Fibroblast of lung (primary cell): ENCODE measurements at regions not wholly inside any gene's neighbourhood (a gene's known extent, or its start where the extent isn't known, plus 50 kb on each side); places are given as distances from the start of the nearest gene placed in this dataset.

Source experiments
- DNase-seq, 2 donors: peaks; one replicate each; pipeline versions ENCODE4 v3.0.0 to v3.0.0-alpha.2; 2010; ENCODE audit warnings: low read depth in 2 of 2
- H2AFZ ChIP-seq: 2 replicates; pipeline ENCODE4 v1.5.1; 2012; ENCODE audit warnings: low read length, control low read depth, inconsistent platforms
- H3K27ac ChIP-seq: 2 replicates; pipeline ENCODE4 v1.5.1; 2011; ENCODE audit warnings: low read length, control low read depth; ENCODE audit not compliant: insufficient read depth
- H3K27me3 ChIP-seq: 2 replicates; pipeline ENCODE4 v1.5.1; 2011; ENCODE audit warnings: mild to moderate bottlenecking, low read length; ENCODE audit not compliant: control insufficient read depth, insufficient read depth
- H3K36me3 ChIP-seq: 2 replicates; pipeline ENCODE4 v1.5.1; 2011; ENCODE audit warnings: low read length; ENCODE audit not compliant: control insufficient read depth, insufficient read depth
- H3K4me1 ChIP-seq: 2 replicates; pipeline ENCODE4 v1.5.1; 2011; ENCODE audit warnings: low read length; ENCODE audit not compliant: control insufficient read depth, insufficient read depth; ENCODE audit errors: extremely low read depth
- H3K4me2 ChIP-seq: 2 replicates; pipeline ENCODE4 v1.5.1; 2011; ENCODE audit warnings: low read length, control low read depth; ENCODE audit not compliant: insufficient read depth; ENCODE audit errors: extremely low read depth
- H3K4me3 ChIP-seq, 4 experiments: fragments of 200-600 bp in 1 of 4; sonication (generic) in 1 of 4; replicated peaks in 1 of 4; 2 replicates each; pipeline ENCODE4 v1.5.1; 2011 to 2016; ENCODE audit warnings: low read length in 4 of 4, low read depth in 3 of 4, mild to moderate bottlenecking in 3 of 4, control low read depth in 2 of 4, inconsistent platforms in 1 of 4, mixed read lengths in 1 of 4; ENCODE audit not compliant: insufficient read depth in 1 of 4; ENCODE audit errors: control extremely low read depth in 1 of 4
- H3K79me2 ChIP-seq: 2 replicates; pipeline ENCODE4 v1.5.1; 2012; ENCODE audit warnings: mild to moderate bottlenecking, low read length, inconsistent platforms; ENCODE audit not compliant: control insufficient read depth, insufficient read depth
- H3K9ac ChIP-seq: 2 replicates; pipeline ENCODE4 v1.5.1; 2011; ENCODE audit warnings: mild to moderate bottlenecking, low read length, control low read depth; ENCODE audit not compliant: insufficient read depth
- H3K9me3 ChIP-seq: 2 replicates; pipeline ENCODE4 v1.5.1; 2012; ENCODE audit warnings: low read depth, low read length; ENCODE audit not compliant: control insufficient read depth, insufficient read depth
- H4K20me1 ChIP-seq: 2 replicates; pipeline ENCODE4 v1.5.1; 2011; ENCODE audit warnings: low read length; ENCODE audit not compliant: control insufficient read depth, insufficient read depth; ENCODE audit errors: extremely low read depth
- EZH2 ChIP-seq: IDR thresholded peaks from 2 replicates; pipeline ENCODE4 v1.5.1; 2012; ENCODE audit warnings: low read length, control low read depth, mild to moderate bottlenecking; ENCODE audit errors: missing control alignments
- TF ChIP-seq, protein P1 (sequence below), 2 donors: IDR thresholded peaks in 1 of 2; conservative IDR thresholded peaks in 1 of 2; 1 replicate in 1 of 2; 2 replicates in 1 of 2; pipeline ENCODE4 v1.5.1; 2011 to 2012; ENCODE audit warnings: low read length in 2 of 2, control low read depth in 1 of 2, inconsistent platforms in 1 of 2, low read depth in 1 of 2, mild to moderate bottlenecking in 1 of 2

DNA sequence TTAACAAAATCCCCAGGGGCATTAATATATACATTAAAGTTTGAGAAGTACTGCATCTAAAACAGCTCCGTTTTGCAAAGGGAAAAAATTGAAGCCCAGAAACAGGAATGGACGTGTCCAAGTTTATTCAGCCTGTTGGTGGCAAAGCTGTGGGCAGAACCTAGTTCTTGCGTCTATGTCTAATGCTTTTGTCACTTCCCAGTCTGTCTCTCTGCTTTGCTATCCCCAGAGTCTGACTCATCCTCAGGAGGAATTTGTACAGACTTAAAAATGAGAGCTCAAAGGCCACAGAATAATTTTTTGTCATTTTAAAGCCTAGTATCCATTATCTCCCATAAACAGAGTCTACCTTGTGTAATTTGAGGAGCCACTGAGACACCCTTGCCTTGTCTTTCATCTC, 330.9 kb upstream of the GRIA1 start:
- H3K27ac ChIP-seq, result no peak overlapping the region
- TF ChIP-seq, protein P1, sequence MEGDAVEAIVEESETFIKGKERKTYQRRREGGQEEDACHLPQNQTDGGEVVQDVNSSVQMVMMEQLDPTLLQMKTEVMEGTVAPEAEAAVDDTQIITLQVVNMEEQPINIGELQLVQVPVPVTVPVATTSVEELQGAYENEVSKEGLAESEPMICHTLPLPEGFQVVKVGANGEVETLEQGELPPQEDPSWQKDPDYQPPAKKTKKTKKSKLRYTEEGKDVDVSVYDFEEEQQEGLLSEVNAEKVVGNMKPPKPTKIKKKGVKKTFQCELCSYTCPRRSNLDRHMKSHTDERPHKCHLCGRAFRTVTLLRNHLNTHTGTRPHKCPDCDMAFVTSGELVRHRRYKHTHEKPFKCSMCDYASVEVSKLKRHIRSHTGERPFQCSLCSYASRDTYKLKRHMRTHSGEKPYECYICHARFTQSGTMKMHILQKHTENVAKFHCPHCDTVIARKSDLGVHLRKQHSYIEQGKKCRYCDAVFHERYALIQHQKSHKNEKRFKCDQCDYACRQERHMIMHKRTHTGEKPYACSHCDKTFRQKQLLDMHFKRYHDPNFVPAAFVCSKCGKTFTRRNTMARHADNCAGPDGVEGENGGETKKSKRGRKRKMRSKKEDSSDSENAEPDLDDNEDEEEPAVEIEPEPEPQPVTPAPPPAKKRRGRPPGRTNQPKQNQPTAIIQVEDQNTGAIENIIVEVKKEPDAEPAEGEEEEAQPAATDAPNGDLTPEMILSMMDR (conservative IDR thresholded peaks at IDR 0.05 in 1 of 2, IDR thresholded peaks at IDR 0.05 in 1 of 2; ENCODE audit: low read depth in 1 of 2, low read length in 2 of 2), result no peak
- TF ChIP-seq EZH2, result no peak
- DNase-seq, result peak; percentile 10 to 81

GRCh38 chr5:153168241-153168640, 322.2 kb upstream of the GRIA1 start:
- H2AFZ ChIP-seq, result no peak overlapping the region
- TF ChIP-seq, protein P1 (conservative IDR thresholded peaks at IDR 0.05 in 1 of 2, IDR thresholded peaks at IDR 0.05 in 1 of 2; ENCODE audit: low read depth in 1 of 2, low read length in 2 of 2), result no peak
- no peak for TF ChIP-seq EZH2
- H4K20me1 ChIP-seq, result no peaks in the 10 kb centered on the region
- no peaks in the 10 kb centered on the region for H3K36me3 ChIP-seq
- no peak overlapping the region for H3K4me3 ChIP-seq
- no peak overlapping the region for H3K27ac ChIP-seq
- H3K4me1 ChIP-seq, result no peaks in the 10 kb centered on the region
- H3K27me3 ChIP-seq, result no peaks in the 10 kb centered on the region
- no peak overlapping the region for H3K9ac ChIP-seq
- H3K9me3 ChIP-seq, result no peaks in the 10 kb centered on the region
- peak in 1 of 2 donors; percentile 54 for DNase-seq
- H3K4me2 ChIP-seq, result no peak overlapping the region
- H3K79me2 ChIP-seq, result no peaks in the 10 kb centered on the region

More for the DNA sequence above, 330.9 kb upstream of the GRIA1 start:
- Histone ChIP-seq H3K4me2 (no peak overlapping the region), H3K9me3 (no peaks in the 10 kb centered on the region), H3K27me3 (no peaks in the 10 kb centered on the region), H3K4me1 (peaks cover 4% of the 10 kb centered on the region), H3K9ac (no peak overlapping the region), H3K79me2 (no peaks in the 10 kb centered on the region), H4K20me1 (no peaks in the 10 kb centered on the region), H3K36me3 (no peaks in the 10 kb centered on the region), H2AFZ (no peak overlapping the region), H3K4me3 (no peak overlapping the region)

GRCh38 chr5:153187503-153187902, 303.0 kb upstream of the GRIA1 start:
- H2AFZ ChIP-seq, result no peak overlapping the region
- H3K79me2 ChIP-seq, result no peaks in the 10 kb centered on the region
- H3K9ac ChIP-seq, result no peak overlapping the region
- H3K4me3 ChIP-seq, result no peak overlapping the region
- H3K27me3 ChIP-seq, result no peaks in the 10 kb centered on the region
- DNase-seq, result no peak
- no peak overlapping the region for H3K4me2 ChIP-seq
- no peak overlapping the region for H3K27ac ChIP-seq
- no peaks in the 10 kb centered on the region for H4K20me1 ChIP-seq
- TF ChIP-seq EZH2, result no peak
- TF ChIP-seq, protein P1 (conservative IDR thresholded peaks at IDR 0.05 in 1 of 2, IDR thresholded peaks at IDR 0.05 in 1 of 2; ENCODE audit: low read depth in 1 of 2, low read length in 2 of 2), result no peak
- no peaks in the 10 kb centered on the region for H3K9me3 ChIP-seq
- no peaks in the 10 kb centered on the region for H3K4me1 ChIP-seq
- no peaks in the 10 kb centered on the region for H3K36me3 ChIP-seq
